ENCODE measurements at regions not wholly inside any gene's neighbourhood (a gene's known extent, or its start where the extent isn't known, plus 50 kb on each side); places are given as distances from the start of the nearest gene placed in this dataset.

- TF ChIP-seq SMAD1 (IDR thresholded peaks at IDR 0.05; ENCODE audit: low read depth, low read length, partially characterized antibody) (no peak), ZNF121 (CRISPR knock-in tag; conservative IDR thresholded peaks at IDR 0.05) (no peak), ZSCAN32 (CRISPR knock-in tag; IDR thresholded peaks at IDR 0.05) (peak; percentile 64; the same call in 1 of the 2 replicates), JUN (IDR thresholded peaks at IDR 0.05; ENCODE audit: borderline replicate concordance, low read depth, low read length) (0 out of 2 replicates have a peak, but pooled peaks have one; percentile 37), JUN (CRISPR knock-in tag; IDR thresholded peaks at IDR 0.05; ENCODE audit: borderline replicate concordance) (no peak), BDP1 (IDR thresholded peaks at IDR 0.05; ENCODE audit: insufficient read depth, insufficient read length) (no peak), EP400 (IDR thresholded peaks at IDR 0.05) (peak; percentile 38; the same call in 1 of the 2 replicates)
- TF ChIP-seq, protein P1, sequence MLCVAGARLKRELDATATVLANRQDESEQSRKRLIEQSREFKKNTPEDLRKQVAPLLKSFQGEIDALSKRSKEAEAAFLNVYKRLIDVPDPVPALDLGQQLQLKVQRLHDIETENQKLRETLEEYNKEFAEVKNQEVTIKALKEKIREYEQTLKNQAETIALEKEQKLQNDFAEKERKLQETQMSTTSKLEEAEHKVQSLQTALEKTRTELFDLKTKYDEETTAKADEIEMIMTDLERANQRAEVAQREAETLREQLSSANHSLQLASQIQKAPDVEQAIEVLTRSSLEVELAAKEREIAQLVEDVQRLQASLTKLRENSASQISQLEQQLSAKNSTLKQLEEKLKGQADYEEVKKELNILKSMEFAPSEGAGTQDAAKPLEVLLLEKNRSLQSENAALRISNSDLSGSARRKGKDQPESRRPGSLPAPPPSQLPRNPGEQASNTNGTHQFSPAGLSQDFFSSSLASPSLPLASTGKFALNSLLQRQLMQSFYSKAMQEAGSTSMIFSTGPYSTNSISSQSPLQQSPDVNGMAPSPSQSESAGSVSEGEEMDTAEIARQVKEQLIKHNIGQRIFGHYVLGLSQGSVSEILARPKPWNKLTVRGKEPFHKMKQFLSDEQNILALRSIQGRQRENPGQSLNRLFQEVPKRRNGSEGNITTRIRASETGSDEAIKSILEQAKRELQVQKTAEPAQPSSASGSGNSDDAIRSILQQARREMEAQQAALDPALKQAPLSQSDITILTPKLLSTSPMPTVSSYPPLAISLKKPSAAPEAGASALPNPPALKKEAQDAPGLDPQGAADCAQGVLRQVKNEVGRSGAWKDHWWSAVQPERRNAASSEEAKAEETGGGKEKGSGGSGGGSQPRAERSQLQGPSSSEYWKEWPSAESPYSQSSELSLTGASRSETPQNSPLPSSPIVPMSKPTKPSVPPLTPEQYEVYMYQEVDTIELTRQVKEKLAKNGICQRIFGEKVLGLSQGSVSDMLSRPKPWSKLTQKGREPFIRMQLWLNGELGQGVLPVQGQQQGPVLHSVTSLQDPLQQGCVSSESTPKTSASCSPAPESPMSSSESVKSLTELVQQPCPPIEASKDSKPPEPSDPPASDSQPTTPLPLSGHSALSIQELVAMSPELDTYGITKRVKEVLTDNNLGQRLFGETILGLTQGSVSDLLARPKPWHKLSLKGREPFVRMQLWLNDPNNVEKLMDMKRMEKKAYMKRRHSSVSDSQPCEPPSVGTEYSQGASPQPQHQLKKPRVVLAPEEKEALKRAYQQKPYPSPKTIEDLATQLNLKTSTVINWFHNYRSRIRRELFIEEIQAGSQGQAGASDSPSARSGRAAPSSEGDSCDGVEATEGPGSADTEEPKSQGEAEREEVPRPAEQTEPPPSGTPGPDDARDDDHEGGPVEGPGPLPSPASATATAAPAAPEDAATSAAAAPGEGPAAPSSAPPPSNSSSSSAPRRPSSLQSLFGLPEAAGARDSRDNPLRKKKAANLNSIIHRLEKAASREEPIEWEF (CRISPR knock-in tag; IDR thresholded peaks at IDR 0.05), result no peak
- TF ChIP-seq, protein P2, sequence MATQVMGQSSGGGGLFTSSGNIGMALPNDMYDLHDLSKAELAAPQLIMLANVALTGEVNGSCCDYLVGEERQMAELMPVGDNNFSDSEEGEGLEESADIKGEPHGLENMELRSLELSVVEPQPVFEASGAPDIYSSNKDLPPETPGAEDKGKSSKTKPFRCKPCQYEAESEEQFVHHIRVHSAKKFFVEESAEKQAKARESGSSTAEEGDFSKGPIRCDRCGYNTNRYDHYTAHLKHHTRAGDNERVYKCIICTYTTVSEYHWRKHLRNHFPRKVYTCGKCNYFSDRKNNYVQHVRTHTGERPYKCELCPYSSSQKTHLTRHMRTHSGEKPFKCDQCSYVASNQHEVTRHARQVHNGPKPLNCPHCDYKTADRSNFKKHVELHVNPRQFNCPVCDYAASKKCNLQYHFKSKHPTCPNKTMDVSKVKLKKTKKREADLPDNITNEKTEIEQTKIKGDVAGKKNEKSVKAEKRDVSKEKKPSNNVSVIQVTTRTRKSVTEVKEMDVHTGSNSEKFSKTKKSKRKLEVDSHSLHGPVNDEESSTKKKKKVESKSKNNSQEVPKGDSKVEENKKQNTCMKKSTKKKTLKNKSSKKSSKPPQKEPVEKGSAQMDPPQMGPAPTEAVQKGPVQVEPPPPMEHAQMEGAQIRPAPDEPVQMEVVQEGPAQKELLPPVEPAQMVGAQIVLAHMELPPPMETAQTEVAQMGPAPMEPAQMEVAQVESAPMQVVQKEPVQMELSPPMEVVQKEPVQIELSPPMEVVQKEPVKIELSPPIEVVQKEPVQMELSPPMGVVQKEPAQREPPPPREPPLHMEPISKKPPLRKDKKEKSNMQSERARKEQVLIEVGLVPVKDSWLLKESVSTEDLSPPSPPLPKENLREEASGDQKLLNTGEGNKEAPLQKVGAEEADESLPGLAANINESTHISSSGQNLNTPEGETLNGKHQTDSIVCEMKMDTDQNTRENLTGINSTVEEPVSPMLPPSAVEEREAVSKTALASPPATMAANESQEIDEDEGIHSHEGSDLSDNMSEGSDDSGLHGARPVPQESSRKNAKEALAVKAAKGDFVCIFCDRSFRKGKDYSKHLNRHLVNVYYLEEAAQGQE (IDR thresholded peaks at IDR 0.05; ENCODE audit: borderline replicate concordance), result peak; percentile 73; the same call in 1 of the 2 replicates
- TF ChIP-seq, protein P2 (CRISPR knock-in tag; IDR thresholded peaks at IDR 0.05; ENCODE audit: low read depth), result no peak
These were observed 164.5 kb upstream of the NFIB start (continued) for GRCh38 chr9:14478175-14479162.

Measured in K562 (cell line).